ENCODE measurements at regions not wholly inside any gene's neighbourhood (a gene's known extent, or its start where the extent isn't known, plus 50 kb on each side); places are given as distances from the start of the nearest gene placed in this dataset.

DNA sequence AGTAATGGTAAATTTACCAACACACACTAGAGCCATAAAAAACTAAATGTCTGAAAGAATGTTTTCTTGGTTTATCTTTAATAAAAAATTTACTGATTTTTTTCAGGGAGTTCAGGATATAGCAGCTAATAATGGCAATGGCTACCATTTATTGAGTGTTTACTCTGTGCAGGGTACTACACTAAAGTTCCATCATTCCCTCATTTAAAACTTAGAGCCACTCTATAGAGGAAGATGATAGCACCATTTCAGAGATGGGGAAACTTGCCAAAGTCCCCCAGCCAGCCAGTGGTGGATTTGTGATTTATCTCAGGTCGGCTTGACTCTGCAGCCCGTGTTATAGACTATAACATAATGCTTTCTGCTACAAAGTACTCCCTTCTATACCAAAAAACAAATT is 86.6 kb downstream of the LSMEM1 start:
- TF ChIP-seq, protein P1, sequence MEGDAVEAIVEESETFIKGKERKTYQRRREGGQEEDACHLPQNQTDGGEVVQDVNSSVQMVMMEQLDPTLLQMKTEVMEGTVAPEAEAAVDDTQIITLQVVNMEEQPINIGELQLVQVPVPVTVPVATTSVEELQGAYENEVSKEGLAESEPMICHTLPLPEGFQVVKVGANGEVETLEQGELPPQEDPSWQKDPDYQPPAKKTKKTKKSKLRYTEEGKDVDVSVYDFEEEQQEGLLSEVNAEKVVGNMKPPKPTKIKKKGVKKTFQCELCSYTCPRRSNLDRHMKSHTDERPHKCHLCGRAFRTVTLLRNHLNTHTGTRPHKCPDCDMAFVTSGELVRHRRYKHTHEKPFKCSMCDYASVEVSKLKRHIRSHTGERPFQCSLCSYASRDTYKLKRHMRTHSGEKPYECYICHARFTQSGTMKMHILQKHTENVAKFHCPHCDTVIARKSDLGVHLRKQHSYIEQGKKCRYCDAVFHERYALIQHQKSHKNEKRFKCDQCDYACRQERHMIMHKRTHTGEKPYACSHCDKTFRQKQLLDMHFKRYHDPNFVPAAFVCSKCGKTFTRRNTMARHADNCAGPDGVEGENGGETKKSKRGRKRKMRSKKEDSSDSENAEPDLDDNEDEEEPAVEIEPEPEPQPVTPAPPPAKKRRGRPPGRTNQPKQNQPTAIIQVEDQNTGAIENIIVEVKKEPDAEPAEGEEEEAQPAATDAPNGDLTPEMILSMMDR (conservative IDR thresholded peaks at IDR 0.05; ENCODE audit: low read length) = no peak
- no peak for TF ChIP-seq EZH2phosphoT487 (IDR thresholded peaks at IDR 0.05; ENCODE audit: borderline replicate concordance)
